ENCODE measurements at regions not wholly inside any gene's neighbourhood (a gene's known extent, or its start where the extent isn't known, plus 50 kb on each side); places are given as distances from the start of the nearest gene placed in this dataset.

DNA sequence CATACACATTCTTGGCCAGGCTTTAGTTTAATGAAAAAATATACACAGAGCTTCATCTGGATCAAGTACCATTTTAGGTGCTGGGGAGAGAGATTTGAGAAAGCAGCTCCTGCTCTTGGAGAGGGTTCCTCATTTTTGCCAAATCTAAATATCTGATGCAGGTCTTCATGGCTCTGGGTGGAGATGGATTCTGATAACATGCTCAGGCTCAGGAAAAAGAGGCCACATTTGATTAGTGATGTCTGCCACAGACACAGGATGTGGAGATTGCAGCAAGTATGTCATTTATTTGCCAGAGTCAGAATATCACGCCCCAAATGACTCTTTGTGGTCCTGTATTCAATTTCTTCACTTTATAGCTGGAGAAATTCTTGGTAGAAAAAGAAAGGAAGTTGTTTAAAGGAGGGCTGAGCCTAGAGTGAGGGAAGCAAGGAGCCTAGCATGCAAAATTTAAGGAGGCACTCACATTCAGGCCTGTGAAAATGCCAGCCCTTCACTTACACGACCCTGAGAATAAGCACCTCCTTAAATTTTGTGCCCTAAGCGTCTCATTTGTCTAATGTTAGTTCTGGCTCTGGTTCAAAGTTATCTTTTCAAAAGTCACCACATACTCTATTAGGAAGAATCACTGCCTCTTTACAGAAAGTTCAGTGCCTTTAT lies 492.9 kb upstream of the TBX3 start:
- CTCF ChIA-PET = no interaction called here
- no peak overlapping the region for H3K4me3 Mint-ChIP-seq
- H3K27ac Mint-ChIP-seq = no peak overlapping the region
- H3K27me3 ChIP-seq (ENCODE audit: insufficient read depth, low read length, poor library complexity, severe bottlenecking) = no peaks in the 10 kb centered on the region
- H3K27ac ChIP-seq (ENCODE audit: low read depth, low read length) = no peak overlapping the region
- H3K4me3 ChIP-seq (ENCODE audit: low read length) = no peak overlapping the region
- H3K36me3 Mint-ChIP-seq = no peaks in the 10 kb centered on the region
- POLR2A ChIA-PET = no interaction called here
- H3K36me3 ChIP-seq (ENCODE audit: insufficient read depth, low read length) = no peaks in the 10 kb centered on the region
- DNase-seq = no peak
- peaks cover 0 to 2% (median 0%) of the 10 kb centered on the region in 5 donors for H3K9me3 Mint-ChIP-seq
- no peaks in the 10 kb centered on the region for H3K4me1 Mint-ChIP-seq
- H3K4me1 ChIP-seq (ENCODE audit: insufficient read depth, low read length) = no peaks in the 10 kb centered on the region
- H3K27me3 Mint-ChIP-seq = no peaks in the 10 kb centered on the region
- H3K9me3 ChIP-seq (ENCODE audit: low read length) = no peaks in the 10 kb centered on the region

DNA sequence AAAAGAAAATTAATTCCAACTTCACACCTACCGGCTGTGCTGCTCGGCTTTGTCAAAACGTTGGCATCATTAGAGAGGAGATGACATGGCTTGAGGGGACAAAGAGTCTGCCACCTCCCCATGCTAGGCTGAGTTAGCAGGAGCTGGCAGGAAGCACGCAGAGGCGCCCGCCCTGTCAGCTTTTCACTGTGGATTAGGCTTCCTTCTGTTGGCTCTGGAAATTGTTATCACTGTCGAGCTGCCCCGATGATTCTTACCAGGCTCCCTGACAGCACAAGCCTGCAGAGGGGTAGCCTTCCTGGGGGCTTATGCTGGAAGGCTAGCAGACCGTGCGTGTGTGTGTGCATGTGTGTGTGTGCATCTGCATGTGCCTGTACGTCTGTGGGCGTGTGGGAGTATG lies 490.9 kb upstream of the TBX3 start:
- no peak overlapping the region for H3K4me3 ChIP-seq (ENCODE audit: low read length)
- H3K36me3 ChIP-seq (ENCODE audit: insufficient read depth, low read length) = no peaks in the 10 kb centered on the region
- H3K9me3 ChIP-seq (ENCODE audit: low read length) = no peaks in the 10 kb centered on the region
- no peak for DNase-seq
- H3K27me3 ChIP-seq (ENCODE audit: insufficient read depth, low read length, poor library complexity, severe bottlenecking) = no peaks in the 10 kb centered on the region
- Mint-ChIP-seq H3K27ac (no peak overlapping the region), H3K4me1 (no peaks in the 10 kb centered on the region), H3K9me3 (peaks cover 0 to 2% (median 1%) of the 10 kb centered on the region in 5 donors), H3K4me3 (no peak overlapping the region), H3K27me3 (no peaks in the 10 kb centered on the region), H3K36me3 (no peaks in the 10 kb centered on the region)
- ChIA-PET POLR2A (no interaction called here), CTCF (no interaction called here)
- no peaks in the 10 kb centered on the region for H3K4me1 ChIP-seq (ENCODE audit: insufficient read depth, low read length)
- H3K27ac ChIP-seq (ENCODE audit: low read depth, low read length) = no peak overlapping the region

DNA sequence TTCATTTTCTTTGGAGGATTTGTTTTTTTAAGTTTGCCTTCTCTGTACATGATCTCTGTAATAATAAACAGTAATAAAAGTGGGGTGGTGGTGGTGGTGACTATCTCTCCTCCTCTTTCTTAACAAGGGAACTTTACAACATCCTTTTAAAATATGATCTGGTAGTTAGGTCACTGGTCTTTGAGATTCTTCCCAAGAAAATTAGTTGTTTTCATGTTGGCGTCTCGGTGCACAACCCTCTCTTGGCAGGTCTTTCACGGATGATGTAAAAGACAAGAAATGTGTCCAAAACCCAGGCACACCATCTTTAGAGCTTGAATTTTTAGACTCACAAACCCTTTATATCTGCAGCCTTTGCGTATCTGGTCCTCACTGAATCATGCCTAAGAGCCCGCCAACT lies 488.5 kb upstream of the TBX3 start:
- no peak overlapping the region for H3K27ac ChIP-seq (ENCODE audit: low read depth, low read length)
- H3K4me1 Mint-ChIP-seq = no peaks in the 10 kb centered on the region
- H3K9me3 ChIP-seq (ENCODE audit: low read length) = no peaks in the 10 kb centered on the region
- no peaks in the 10 kb centered on the region for H3K27me3 ChIP-seq (ENCODE audit: insufficient read depth, low read length, poor library complexity, severe bottlenecking)
- H3K4me3 ChIP-seq (ENCODE audit: low read length) = no peak overlapping the region
- CTCF ChIA-PET = no interaction called here
- DNase-seq = no peak
- H3K9me3 Mint-ChIP-seq = peaks cover 0 to 4% (median 2%) of the 10 kb centered on the region in 5 donors
- no peak overlapping the region for H3K4me3 Mint-ChIP-seq
- H3K36me3 Mint-ChIP-seq = no peaks in the 10 kb centered on the region
- POLR2A ChIA-PET = no interaction called here
- no peaks in the 10 kb centered on the region for H3K36me3 ChIP-seq (ENCODE audit: insufficient read depth, low read length)
- no peaks in the 10 kb centered on the region for H3K4me1 ChIP-seq (ENCODE audit: insufficient read depth, low read length)
- no peak overlapping the region for H3K27ac Mint-ChIP-seq
- no peaks in the 10 kb centered on the region for H3K27me3 Mint-ChIP-seq

DNA sequence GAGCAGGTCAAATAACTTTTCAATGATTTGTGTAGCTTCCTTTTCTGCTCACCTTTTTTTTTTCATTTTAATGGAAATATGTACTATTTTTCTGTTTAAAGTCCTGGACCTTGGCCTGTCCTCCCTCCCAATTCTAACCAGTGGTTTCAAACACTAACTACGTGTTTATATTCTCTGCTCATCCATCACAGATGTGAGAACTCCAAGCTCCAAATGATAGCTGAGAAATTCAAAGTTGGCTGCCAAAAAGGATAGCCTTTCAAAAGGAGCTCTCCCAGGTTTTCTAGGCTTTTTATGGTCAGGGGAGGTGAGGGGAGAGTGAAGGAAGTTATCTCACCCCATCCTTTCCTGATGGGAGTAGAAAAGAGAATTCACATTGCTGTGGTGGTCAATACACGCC lies 486.0 kb upstream of the TBX3 start:
- Mint-ChIP-seq H3K4me1 (no peaks in the 10 kb centered on the region), H3K27ac (no peak overlapping the region), H3K36me3 (no peaks in the 10 kb centered on the region), H3K27me3 (no peaks in the 10 kb centered on the region), H3K9me3 (peaks cover 0 to 4% (median under 1%) of the 10 kb centered on the region in 5 donors), H3K4me3 (no peak overlapping the region)
- no peak for DNase-seq
- H3K9me3 ChIP-seq (ENCODE audit: low read length) = no peaks in the 10 kb centered on the region
- CTCF ChIA-PET = no interaction called here
- H3K4me1 ChIP-seq (ENCODE audit: insufficient read depth, low read length) = no peaks in the 10 kb centered on the region
- no peaks in the 10 kb centered on the region for H3K36me3 ChIP-seq (ENCODE audit: insufficient read depth, low read length)
- H3K27me3 ChIP-seq (ENCODE audit: insufficient read depth, low read length, poor library complexity, severe bottlenecking) = no peaks in the 10 kb centered on the region
- POLR2A ChIA-PET = no interaction called here
- no peak overlapping the region for H3K27ac ChIP-seq (ENCODE audit: low read depth, low read length)
- no peak overlapping the region for H3K4me3 ChIP-seq (ENCODE audit: low read length)

DNA sequence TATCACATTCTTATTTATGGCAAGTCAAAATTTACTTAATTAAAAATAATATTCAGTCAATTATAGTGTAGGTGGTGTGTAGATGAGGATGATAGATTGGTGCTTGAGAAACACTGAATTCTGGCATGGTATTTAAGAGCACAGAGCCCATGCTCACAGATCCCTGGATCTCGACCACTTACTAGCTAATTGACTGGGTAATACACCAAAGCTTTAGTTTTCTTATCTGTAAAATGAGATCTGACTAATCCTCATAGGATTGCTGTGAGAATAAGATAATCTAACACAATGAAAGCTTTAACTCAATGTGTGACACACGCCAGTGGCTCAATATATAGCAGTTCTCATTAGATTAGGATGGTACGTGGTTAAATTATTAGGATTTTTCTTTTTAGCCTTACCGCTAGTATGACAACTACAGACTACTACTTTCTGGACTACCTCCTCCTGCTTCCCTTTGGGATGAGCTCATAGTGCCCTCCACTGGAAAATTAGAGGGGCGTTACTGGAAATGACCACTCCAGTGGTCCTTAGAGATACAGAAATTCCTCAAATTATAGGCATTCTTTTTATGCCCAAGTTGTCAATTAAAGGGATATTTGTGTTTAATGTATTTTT lies 482.8 kb upstream of the TBX3 start:
- Mint-ChIP-seq H3K27me3 (no peaks in the 10 kb centered on the region), H3K4me1 (no peaks in the 10 kb centered on the region), H3K9me3 (peaks cover 0 to 4% (median 0%) of the 10 kb centered on the region in 5 donors), H3K27ac (no peak overlapping the region), H3K4me3 (no peak overlapping the region), H3K36me3 (no peaks in the 10 kb centered on the region)
- no peak overlapping the region for H3K4me3 ChIP-seq (ENCODE audit: low read length)
- CTCF ChIA-PET = no interaction called here
- POLR2A ChIA-PET = no interaction called here
- no peak overlapping the region for H3K27ac ChIP-seq (ENCODE audit: low read depth, low read length)
- H3K9me3 ChIP-seq (ENCODE audit: low read length) = no peaks in the 10 kb centered on the region
- H3K36me3 ChIP-seq (ENCODE audit: insufficient read depth, low read length) = no peaks in the 10 kb centered on the region
- no peaks in the 10 kb centered on the region for H3K27me3 ChIP-seq (ENCODE audit: insufficient read depth, low read length, poor library complexity, severe bottlenecking)
- H3K4me1 ChIP-seq (ENCODE audit: insufficient read depth, low read length) = no peaks in the 10 kb centered on the region
- no peak for DNase-seq

DNA sequence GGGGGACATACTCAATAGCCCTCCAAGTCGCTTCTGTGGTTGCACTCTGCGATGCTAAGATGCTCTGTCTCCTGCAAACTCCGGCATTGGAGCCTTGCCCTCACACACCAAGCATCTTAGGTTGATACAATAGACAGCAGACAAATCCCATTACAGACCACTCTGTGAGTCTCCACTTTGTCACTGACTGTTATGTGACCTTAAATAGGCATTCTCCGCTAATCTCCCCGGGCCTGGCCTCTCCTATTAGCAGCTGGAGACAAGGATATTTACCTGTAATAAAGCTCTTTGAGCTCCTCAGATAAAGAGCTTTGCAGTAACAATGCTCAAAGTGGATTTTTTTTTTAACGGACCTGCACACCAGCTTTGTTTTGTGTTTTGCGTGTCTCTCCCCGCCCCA lies 479.7 kb upstream of the TBX3 start:
- peaks cover 0 to 1% of the 10 kb centered on the region in 2 donors for H3K27me3 Mint-ChIP-seq
- no peak for DNase-seq
- H3K4me3 Mint-ChIP-seq = no peak overlapping the region
- H3K4me3 ChIP-seq (ENCODE audit: low read length) = no peak overlapping the region
- H3K4me1 ChIP-seq (ENCODE audit: insufficient read depth, low read length) = no peaks in the 10 kb centered on the region
- no peaks in the 10 kb centered on the region for H3K9me3 ChIP-seq (ENCODE audit: low read length)
- H3K36me3 ChIP-seq (ENCODE audit: insufficient read depth, low read length) = no peaks in the 10 kb centered on the region
- CTCF ChIA-PET = no interaction called here
- H3K4me1 Mint-ChIP-seq = no peaks in the 10 kb centered on the region
- H3K36me3 Mint-ChIP-seq = no peaks in the 10 kb centered on the region
- POLR2A ChIA-PET = no interaction called here
- no peaks in the 10 kb centered on the region for H3K27me3 ChIP-seq (ENCODE audit: insufficient read depth, low read length, poor library complexity, severe bottlenecking)
- H3K27ac ChIP-seq (ENCODE audit: low read depth, low read length) = no peak overlapping the region
- H3K27ac Mint-ChIP-seq = no peak overlapping the region
- H3K9me3 Mint-ChIP-seq = peaks cover 0 to 6% (median 0%) of the 10 kb centered on the region in 5 donors

DNA sequence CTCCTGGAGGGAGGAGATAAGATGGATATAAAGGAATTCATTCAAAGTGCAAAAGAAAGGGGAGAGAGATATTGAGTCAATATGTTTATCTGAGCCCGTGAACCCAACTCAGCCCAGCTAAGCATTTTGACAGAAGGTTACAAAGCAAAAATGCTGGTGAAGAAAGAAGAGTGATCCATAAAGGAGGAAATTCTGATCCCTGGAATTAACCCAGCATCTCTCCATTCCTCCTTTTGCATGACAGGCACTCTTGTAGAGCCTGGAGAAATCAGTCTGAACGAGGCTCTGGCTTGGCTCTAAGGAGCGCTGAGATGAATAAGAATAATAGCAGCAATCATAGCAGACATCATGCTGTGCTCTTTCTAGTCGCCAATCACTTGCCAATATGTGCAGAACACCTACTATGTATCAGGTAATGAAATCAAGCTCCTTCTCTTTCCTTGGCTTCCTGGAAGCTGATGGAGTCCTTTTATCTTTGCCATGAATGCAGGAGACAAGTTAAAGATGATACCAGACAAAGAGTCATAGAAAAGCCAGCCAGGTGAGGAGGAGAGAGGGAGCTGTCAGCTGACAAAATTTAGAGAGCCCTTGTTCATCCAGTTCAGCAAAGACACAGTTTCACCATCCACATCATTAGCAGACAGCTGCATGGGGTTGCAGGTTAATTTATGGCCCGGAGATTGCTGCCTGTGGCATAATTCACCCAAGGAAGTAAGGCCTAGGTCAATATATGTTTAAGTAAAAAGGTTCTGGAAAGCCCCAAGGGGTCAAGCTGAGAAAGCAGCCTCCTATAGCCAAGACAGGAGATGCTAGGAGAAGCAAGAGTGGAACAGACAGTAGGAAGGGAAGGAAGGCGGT lies 476.5 kb upstream of the TBX3 start:
- no peaks in the 10 kb centered on the region for H3K9me3 ChIP-seq (ENCODE audit: low read length)
- ChIA-PET POLR2A (no interaction called here), CTCF (no interaction called here)
- H3K27me3 Mint-ChIP-seq = peaks cover 0 to 1% of the 10 kb centered on the region in 2 donors
- H3K4me3 Mint-ChIP-seq = no peak overlapping the region
- no peaks in the 10 kb centered on the region for H3K4me1 Mint-ChIP-seq
- no peaks in the 10 kb centered on the region for H3K27me3 ChIP-seq (ENCODE audit: insufficient read depth, low read length, poor library complexity, severe bottlenecking)
- H3K4me1 ChIP-seq (ENCODE audit: insufficient read depth, low read length) = no peaks in the 10 kb centered on the region
- no peak overlapping the region for H3K27ac ChIP-seq (ENCODE audit: low read depth, low read length)
- DNase-seq = no peak
- no peak overlapping the region for H3K4me3 ChIP-seq (ENCODE audit: low read length)
- H3K9me3 Mint-ChIP-seq = peaks cover 0 to 6% (median 0%) of the 10 kb centered on the region in 5 donors
- H3K27ac Mint-ChIP-seq = no peak overlapping the region
- no peaks in the 10 kb centered on the region for H3K36me3 Mint-ChIP-seq
- no peaks in the 10 kb centered on the region for H3K36me3 ChIP-seq (ENCODE audit: insufficient read depth, low read length)

DNA sequence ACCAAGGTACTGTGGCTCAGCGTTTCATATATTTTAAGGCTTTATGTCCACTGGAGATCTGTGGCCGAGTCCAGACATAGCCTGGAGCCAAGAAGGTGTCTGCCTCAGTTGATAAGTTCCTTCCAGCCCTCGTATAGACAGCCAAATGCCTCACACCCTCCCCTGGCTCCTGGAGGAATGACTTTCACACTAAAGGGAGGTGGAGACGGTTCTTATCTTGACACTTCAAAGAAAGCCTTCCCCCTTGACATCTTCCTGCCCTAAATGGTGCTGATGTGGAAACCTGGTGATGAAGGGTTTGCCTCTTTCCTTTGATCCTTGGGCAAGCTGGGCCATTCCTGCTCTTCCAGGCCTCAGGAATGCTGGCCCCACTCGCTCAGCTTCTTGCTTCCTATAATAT lies 474.8 kb upstream of the TBX3 start:
- POLR2A ChIA-PET = no interaction called here

More for the DNA sequence above, 474.8 kb upstream of the TBX3 start:
- H3K4me1 Mint-ChIP-seq = no peaks in the 10 kb centered on the region
- H3K4me3 ChIP-seq (ENCODE audit: low read length) = no peak overlapping the region
- H3K27ac ChIP-seq (ENCODE audit: low read depth, low read length) = no peak overlapping the region
- CTCF ChIA-PET = no interaction called here
- H3K27me3 Mint-ChIP-seq = peaks cover 0 to 1% of the 10 kb centered on the region in 2 donors
- DNase-seq = no peak
- no peaks in the 10 kb centered on the region for H3K27me3 ChIP-seq (ENCODE audit: insufficient read depth, low read length, poor library complexity, severe bottlenecking)
- H3K36me3 ChIP-seq (ENCODE audit: insufficient read depth, low read length) = no peaks in the 10 kb centered on the region
- no peak overlapping the region for H3K4me3 Mint-ChIP-seq
- no peak overlapping the region for H3K27ac Mint-ChIP-seq
- H3K36me3 Mint-ChIP-seq = no peaks in the 10 kb centered on the region
- no peaks in the 10 kb centered on the region for H3K9me3 ChIP-seq (ENCODE audit: low read length)
- peaks cover 0 to 6% (median 0%) of the 10 kb centered on the region in 5 donors for H3K9me3 Mint-ChIP-seq
- no peaks in the 10 kb centered on the region for H3K4me1 ChIP-seq (ENCODE audit: insufficient read depth, low read length)

Measured in CD8-positive, alpha-beta memory T cell (primary cell).